ENCODE measurements at regions not wholly inside any gene's neighbourhood (a gene's known extent, or its start where the extent isn't known, plus 50 kb on each side); places are given as distances from the start of the nearest gene placed in this dataset.

- TF ChIP-seq POLR2A (IDR thresholded peaks at IDR 0.05; ENCODE audit: low read depth, low read length) (no peak), TAF1 (IDR thresholded peaks at IDR 0.05; ENCODE audit: borderline replicate concordance, low read depth, low read length) (no peak), POLR2AphosphoS5 (IDR thresholded peaks at IDR 0.05; ENCODE audit: low read depth, low read length) (no peak)
Measured at GRCh38 chr3:62968128-62968527, 92.9 kb upstream of the CADPS start.

All from GM12892 (cell line).